Midbrain (tissue), 1 donor: ENCODE measurements at regions not wholly inside any gene's neighbourhood (a gene's known extent, or its start where the extent isn't known, plus 50 kb on each side); places are given as distances from the start of the nearest gene placed in this dataset.
"Not testable (repeated sequence)": the region's sequence is repeated elsewhere in the genome, so short reads cannot be mapped to it uniquely, and the experiment has no call there.

ENCODE experiments used
- DNase-seq: peaks from one replicate; lab custom pipeline; 2025; lab: John Stamatoyannopoulos, UW

GRCh38 chr9:80747056-80747455 is 942.3 kb downstream of the TLE1 start:
- DNase-seq = not testable (repeated sequence)

GRCh38 chr9:80732506-80732905 is 956.8 kb downstream of the TLE1 start:
- no peak for DNase-seq

- DNase-seq = no peak
Observed at GRCh38 chr9:80720579-80720978, 968.8 kb downstream of the TLE1 start.

DNA sequence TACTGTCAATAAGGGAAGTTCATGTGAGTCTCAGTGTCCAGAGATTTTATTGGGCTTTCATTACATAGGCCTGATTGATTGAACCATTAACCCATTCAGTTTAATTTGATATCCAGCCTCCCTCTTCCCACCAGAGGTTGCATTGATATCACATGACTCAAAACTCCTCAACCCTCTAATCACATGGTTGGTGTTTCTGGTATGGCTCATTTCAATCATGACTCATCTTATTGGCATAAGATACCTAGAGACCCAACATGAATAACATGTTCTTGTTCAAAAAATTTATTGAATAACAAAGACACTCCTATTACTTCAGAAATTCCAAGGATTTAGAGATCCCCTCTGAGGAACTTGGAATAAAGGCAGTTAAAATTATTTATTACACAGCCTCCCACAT is 982.2 kb downstream of the TLE1 start:
- DNase-seq = no peak

- DNase-seq = no peak
Observed at GRCh38 chr9:80701061-80701460, 988.3 kb downstream of the TLE1 start.

DNA sequence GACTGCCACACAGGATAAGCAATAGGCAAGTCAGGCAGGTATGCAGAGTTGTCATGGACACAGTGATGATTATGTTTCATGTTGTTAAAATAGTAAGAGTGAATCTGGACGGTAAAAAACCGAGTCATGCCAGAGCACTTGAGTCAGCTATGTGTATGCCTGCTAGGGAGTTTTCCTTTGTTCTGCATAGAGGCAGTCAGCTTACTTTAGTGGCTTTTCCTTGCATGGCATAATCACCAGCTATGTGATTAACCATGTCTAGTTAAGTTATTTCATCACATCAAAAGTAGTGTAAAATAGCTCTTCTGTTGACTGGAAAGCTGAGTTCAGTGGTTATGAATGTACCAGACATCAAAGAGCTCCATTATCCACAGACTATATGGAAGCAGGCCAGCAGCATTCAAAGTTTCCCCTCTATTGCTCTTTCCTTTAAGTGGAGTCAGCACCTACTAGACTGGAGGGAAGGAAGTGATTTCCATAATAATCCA is 989.8 kb downstream of the TLE1 start:
- no peak for DNase-seq

DNA sequence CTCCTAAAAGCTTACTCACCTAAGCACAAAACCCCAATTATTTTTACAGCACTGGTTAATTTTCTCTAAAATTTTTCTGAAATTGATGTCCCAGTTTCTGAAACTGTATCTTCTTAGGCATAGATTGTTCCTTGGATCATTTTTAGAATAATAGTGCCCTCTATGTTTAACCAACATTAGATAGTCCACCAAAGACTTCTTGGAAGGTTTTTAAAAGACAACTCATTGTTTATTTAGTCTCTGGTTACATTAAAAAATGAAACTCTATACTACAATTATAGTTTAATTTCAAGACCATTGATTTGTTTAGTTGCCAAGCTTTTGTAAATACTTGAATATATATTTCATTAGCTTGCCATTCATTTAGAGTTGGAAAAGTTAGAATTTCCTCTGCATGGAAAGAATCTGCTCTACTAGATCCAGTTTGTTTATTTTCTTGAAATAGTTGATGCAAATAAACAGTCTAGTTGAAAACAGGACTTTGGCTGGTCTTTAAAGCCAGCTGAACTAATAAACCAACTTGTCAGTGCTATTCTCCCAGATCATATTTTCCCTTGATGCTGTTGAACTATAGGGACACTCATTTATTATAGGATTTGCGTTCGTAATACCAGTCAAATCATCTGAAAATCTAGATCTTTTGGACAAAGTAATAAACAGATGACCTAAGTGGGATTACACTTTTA is 990.5 kb downstream of the TLE1 start:
- DNase-seq = no peak

DNA sequence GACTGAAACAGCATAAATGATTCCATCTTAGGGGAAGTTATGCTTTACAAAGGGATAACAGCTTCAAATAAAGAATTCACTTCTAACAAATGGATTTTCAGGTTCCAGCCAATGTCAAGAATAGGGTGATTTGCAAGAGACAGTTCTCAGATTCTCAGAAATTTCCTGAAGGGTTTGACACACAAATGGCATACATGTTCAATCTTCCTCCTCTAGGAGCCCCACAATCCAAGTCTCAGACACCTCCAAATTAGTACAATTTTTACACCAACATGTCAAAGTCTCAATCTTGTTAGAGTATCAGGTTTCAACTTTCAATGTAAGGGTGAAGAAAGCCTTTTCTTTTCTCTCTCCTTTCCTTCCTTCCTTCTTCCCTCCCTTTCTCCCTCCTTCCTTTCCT is 996.6 kb downstream of the TLE1 start:
- DNase-seq = no peak

DNA sequence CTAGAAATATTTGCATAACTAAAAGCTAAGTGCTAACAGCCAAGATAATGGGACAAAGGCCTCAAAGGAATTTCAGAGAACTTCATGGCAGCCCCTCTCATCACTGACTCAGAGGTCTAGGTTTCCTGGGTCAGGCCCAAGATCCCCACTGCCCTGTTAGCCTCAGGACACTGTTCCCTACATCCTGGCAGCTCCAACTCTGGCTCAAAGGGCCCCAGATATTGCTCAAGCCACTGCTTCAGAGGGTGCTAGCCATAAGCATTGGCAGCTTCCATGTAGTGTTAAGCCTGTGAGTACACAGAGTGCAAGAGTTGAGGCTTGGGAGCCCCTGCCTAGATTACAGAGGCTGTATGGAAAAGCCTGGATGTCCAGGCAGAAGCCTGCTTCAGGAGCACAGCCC is 998.1 kb downstream of the TLE1 start:
- no peak for DNase-seq

DNA sequence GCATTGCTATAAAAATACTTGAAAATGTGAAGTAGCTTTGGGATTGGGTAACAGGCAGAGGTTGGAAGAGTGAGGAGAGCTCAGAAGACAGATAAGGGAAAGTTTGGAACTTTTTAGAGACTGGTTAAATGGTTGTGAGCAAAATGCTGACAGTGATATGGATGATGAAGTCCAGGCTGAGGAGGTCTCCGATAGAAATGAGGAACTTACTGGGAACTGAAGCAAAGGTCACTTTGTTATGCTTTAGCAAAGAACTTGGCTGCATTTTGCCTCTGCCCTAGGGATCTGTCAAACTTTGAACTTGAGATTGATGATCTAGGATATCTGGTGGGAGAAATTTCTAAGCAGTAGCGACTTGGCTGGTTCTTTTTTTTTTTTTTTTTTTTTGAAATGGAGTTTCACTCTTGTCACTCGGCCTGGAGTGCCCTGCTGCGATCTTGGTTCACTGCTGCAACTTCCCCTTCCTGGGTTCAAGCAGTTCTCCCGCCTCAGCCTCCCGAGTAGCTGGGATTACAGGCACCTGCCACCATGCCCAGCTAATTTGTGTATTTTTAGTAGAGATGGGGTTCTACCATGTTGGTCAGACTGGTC is 998.9 kb downstream of the TLE1 start:
- DNase-seq = no peak

DNA sequence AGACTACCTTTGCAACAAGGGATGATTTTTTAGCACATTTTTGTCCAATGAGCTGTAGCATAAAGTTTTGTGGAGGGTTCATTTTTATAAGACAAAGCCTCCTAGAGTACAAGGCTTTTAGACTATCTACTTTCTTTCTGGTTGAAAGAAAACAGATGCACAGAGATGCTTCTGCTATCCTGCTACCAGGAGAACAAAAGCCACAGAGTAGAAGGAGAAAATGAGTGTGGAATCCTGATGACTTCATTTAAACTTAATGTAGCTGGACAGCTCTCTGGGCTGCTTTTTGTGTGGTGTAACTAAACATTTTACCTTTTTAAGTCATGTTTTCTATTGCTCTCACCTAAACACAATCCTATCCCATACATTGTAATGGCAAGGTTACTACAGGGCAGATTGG is 1009.4 kb downstream of the TLE1 start:
- DNase-seq = no peak

DNA sequence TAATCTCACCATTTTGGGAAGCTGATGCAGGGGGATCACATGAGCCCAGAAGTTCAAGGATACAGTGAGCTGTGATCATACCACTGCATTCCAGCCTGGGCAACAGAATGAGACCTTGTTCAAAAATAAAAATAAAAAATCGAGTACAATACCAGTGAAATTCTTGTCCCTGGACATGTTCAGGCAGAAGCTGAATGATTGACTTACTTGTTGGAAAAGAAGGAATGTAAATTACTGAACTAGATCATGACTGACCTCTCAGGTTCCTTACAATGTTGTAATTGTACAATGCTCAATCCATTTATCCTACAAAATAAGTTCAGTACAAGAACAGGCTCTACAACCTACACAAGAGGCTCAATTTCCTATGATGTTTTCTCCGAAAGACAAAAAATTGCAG is 1010.4 kb downstream of the TLE1 start:
- no peak for DNase-seq

GRCh38 chr9:80673496-80673895 is 1015.9 kb downstream of the TLE1 start:
- DNase-seq = no peak

DNA sequence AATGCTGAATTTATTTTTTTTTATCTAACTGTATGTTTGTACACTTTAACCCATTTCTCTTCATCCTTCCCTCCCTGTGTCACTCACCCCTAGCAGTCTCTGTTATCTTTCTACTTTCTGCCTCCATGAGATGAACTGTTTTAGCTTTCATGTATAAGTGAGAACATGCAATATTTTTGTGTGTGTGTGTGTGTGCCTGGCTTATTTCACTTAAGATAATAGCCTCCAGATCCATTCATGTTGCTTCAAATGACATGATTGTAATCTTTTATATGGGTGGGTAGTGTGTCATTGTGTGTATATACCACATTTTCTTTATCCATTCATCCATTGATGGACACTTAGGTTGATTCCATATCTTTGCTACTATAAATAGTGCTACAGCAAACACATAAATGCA is 1023.9 kb downstream of the TLE1 start:
- no peak for DNase-seq

GRCh38 chr9:80664327-80665210 is 1024.8 kb downstream of the TLE1 start:
- DNase-seq = no peak

DNA sequence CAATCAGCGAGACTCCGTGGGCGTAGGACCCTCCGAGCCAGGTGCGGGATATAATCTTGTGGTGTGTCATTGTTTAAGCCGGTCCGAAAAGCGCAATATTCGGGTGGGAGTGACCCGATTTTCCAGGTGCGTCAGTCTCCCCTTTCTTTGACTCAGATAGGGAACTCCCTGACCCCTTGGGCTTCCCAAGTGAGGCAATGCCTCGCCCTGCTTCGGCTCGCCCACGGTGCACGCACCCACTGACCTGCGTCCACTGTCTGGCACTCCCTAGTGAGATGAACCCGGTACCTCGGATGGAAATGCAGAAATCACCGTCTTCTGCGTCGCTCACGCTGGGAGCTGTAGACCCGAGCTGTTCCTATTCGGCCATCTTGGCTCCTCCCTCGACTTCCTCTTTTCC is 1029.6 kb downstream of the TLE1 start:
- DNase-seq = not testable (repeated sequence)

DNA sequence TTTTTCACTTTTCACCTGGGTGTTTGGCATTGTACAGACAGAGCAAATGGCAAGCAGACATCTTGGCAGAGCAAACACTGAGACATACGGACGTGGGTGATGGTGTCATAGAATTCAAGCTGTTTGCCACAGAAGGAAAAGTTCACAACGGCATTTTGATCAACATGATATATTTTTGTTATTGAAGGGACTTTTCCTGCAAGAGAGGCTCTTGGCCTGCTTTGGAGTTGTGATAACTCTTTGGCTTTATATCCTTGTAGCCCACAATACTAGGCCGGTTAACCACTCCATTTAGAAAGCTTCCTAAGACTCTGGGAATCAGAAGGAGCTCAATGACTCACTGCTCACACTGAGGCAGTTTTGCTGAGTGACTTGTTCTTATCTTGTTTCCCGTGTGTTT is 1038.3 kb downstream of the TLE1 start:
- no peak for DNase-seq

DNA sequence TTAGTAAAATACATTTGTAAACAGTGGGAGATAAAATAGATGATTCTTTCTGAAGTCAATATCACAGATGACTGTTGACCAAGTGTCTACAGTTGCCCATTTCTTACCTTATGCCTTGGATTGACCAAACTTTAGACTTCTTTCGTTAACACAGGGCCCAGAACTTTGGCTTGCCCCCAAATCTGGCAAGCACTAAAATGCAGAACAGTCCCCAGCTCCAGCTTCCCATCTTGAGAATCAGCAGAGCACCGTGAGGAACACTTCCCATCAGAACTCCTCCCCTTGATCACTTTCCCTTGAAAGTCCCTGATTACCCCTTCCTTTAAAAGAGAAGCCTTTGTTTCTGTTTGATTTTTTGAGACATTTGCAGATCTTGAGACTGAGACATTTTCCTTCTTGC is 1039.9 kb downstream of the TLE1 start:
- no peak for DNase-seq

- no peak for DNase-seq
Observed at GRCh38 chr9:80649001-80649420, 1040.3 kb downstream of the TLE1 start.

- DNase-seq = no peak
Observed at GRCh38 chr9:80648336-80648735, 1041.0 kb downstream of the TLE1 start.

GRCh38 chr9:80646211-80646610 is 1043.1 kb downstream of the TLE1 start:
- no peak for DNase-seq

GRCh38 chr9:80644044-80644443 is 1045.3 kb downstream of the TLE1 start:
- DNase-seq = no peak

GRCh38 chr9:80635065-80635464 is 1054.3 kb downstream of the TLE1 start:
- no peak for DNase-seq
